ENCODE measurements at regions not wholly inside any gene's neighbourhood (a gene's known extent, or its start where the extent isn't known, plus 50 kb on each side); places are given as distances from the start of the nearest gene placed in this dataset.
"Not testable (repeated sequence)": the region's sequence is repeated elsewhere in the genome, so short reads cannot be mapped to it uniquely, and the experiment has no call there.

- TF ChIP-seq CTCF (IDR thresholded peaks at IDR 0.05; ENCODE audit: control extremely low read depth in 1 of 3, insufficient read depth in 1 of 3, low read depth in 1 of 3, low read length in 3 of 3); GABPA (IDR thresholded peaks at IDR 0.05; ENCODE audit: borderline replicate concordance, insufficient read depth, low read length); ATF3 (IDR thresholded peaks at IDR 0.05; ENCODE audit: insufficient read depth, low read depth, low read length); BRCA1 (IDR thresholded peaks at IDR 0.05; ENCODE audit: low read depth, low read length); POLR2AphosphoS5 (IDR thresholded peaks at IDR 0.05; ENCODE audit: low read depth, low read length); RBBP5 (IDR thresholded peaks at IDR 0.05; ENCODE audit: borderline replicate concordance, low read depth, low read length): not testable (repeated sequence)
Observed at GRCh38 chr4:59780271-59780670, 1419.9 kb upstream of the ADGRL3 start.
